ENCODE measurements at regions not wholly inside any gene's neighbourhood (a gene's known extent, or its start where the extent isn't known, plus 50 kb on each side); places are given as distances from the start of the nearest gene placed in this dataset.
"Not testable (repeated sequence)": the region's sequence is repeated elsewhere in the genome, so short reads cannot be mapped to it uniquely, and the experiment has no call there.

DNA sequence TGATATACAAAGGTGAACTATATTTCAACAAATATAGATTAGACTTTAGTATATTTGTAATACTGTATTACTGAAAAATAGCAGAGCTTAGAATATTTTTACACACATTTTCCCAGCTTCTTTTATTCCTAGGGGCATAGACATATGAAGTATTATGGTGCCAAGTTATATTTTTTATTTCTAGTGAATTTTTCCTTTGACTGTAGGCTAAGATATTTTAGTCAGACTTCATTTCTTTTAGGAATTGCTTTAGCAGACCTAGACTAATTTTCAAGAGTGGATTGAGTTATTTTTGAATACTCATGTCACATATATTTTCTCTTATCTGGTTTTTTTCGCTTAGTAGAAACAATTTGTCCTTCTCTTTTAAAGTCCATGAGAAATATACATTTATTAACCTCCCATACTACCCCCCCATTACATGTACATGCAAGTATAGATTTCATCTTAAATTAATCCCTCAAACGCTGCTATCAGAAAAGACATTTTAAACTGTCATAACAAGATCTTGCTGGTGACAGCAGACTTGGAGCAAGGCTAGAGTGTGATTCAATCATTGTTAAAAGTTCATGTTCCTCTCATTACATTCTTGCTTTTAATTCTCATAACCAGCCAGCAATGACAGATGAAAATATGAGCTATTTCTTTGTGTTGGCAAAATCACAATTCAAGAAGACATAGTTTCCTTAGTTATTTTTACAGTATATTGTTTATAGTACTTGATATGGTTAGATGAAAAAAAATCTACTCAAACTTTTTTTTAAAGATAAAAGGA is 456.1 kb downstream of the AEBP2 start:
- intact Hi-C loops (cut with micrococcal nuclease), result loop anchor here (10.0 kb wide), 1 partner anchor 121 kb away; no protein-coding TSS in a partner anchor

DNA sequence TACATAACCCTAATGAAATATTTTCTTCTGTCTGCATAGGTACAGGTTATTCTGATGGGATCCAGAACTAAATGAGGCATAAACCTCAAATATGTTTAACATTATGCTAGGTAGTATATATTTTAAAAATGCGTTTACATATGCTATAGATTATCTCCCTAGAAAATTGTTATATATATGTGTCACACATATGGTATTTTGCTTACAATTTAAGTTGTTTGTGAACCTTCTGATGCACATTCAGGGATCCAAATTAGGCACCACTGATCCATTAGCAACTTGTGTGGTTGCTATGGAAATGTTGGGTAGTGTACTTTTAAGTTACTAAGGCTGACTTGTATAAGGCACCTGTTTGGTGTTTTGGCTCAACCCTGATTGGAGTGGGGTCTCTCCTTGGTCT is 456.7 kb downstream of the AEBP2 start:
- intact Hi-C loops (cut with micrococcal nuclease), result loop anchor here (10.0 kb wide), 1 partner anchor 121 kb away; no protein-coding TSS in a partner anchor

DNA sequence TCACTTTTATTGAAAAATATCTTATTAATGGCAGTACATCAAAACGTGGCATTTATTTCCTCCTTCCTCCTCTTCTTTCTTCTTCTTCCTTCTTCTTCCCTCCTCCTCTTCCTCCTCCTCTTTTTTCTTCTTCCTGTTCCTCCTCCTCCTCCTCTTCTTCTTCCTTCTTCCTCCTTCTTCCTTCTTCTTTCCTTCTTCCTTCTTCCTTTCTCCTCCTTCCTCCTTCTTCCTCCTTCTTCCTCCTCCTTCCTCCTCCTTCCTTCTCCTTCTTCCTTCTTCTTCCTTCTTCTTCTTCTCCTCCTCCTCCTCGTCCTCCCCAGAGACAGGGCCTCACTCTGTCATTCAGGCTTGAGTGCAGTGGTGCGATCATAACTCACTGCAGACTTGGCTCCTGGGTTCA is 457.2 kb downstream of the AEBP2 start:
- intact Hi-C loops (cut with micrococcal nuclease), result loop anchor here (10.0 kb wide), 1 partner anchor 122 kb away; no protein-coding TSS in a partner anchor

DNA sequence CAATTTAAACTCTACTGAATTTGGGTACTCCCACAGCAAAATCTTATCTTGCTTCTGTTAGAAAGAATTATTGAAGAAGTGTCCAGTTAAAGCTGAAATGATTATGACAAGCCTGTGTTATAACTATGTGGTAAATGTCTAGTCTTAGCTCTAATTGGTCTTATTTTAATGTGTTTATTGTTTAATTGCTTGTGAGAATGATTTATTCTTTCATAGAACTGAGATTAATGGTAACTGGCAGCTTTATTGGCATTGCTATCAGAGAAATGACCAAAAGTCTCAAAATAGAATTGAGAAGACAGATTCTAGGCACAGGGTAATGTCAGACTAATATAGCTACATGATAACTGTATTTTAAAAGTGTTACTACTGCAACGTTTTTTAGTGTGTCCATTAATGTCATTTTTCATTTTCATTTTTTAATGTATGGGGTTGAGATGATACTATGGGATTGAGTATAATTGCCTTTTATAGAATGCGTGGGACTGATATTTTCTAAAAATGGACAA is 458.7 kb downstream of the AEBP2 start:
- intact Hi-C loops (cut with micrococcal nuclease), result loop anchor here (10.0 kb wide), 1 partner anchor 123 kb away; no protein-coding TSS in a partner anchor

DNA sequence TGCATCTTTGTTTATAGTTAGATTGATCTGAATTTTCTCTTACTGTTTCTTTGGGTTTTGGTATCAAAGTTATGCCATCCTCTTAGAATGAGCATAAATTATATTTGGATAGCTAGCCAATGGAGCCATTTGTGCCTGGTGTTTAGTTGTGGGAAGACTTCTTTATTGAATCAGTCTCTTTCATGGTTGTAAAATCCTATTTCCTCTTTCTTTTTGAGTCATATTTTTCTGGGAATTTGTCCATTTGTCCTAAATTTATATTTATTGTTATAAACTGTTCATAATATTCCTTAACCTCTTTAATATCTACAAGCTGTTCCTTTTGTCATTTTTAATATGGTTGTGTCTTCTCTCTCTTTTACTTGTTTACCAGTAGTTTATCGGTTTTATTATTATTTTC is 462.5 kb downstream of the AEBP2 start:
- intact Hi-C loops (cut with micrococcal nuclease), result no loop called here

DNA sequence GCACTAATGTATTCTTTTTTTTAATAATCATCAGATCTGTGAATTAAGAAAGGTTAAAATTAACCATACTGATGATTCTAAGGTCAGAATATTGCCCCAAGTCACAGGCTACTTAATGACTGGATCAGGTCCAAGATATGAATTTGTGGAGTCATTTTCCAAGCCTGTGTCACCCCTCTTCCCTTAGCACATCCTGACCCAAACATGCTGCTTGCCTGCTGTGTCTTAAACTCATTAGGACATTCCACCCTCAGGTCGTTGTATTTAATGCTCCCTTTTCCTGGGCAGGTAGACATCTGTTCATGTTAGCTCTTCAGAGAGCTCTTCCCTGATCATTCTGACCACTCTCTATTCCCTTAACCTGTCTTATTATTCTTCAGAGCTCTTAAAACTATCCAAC is 463.5 kb upstream of the PDE3A start:
- intact Hi-C loops (cut with micrococcal nuclease), result no loop called here

DNA sequence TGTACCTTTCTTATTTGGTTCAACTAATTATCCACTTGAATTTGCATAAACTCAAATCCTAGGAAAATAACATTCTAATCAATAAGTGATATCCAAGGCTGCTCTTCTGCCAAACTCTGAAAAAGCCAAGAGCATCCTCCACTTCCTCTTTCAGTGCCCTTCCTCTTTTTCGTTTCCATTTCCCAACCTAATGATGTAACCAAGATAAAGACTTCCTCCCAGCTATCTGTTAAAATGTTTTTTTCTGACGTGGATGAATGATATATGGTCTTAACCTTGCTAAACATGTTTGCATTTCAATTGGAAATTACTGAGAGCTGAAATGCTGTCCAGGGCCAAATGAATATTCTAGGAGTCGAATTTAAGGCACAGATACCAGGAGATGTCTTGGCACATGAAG is 459.5 kb upstream of the PDE3A start:
- intact Hi-C loops (cut with micrococcal nuclease), result no loop called here

DNA sequence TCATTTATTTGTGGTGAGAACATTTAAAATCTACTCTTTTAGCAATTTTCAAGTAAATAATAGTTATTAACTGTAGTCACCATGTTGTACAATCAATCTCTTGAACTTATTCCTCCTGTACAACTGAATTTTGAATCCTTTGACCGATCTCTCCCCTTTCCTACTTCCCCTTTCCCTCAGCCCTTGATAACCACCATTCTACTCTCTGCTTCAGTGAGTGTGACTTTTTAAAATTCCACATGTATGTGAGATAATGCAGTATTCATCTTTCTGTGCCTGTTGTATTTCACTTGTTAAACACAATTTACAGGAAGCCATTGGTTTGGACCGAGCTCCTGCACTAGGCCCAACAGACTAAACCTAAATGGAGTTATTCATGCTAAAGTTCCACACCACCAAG is 458.9 kb upstream of the PDE3A start:
- intact Hi-C loops (cut with micrococcal nuclease), result no loop called here

DNA sequence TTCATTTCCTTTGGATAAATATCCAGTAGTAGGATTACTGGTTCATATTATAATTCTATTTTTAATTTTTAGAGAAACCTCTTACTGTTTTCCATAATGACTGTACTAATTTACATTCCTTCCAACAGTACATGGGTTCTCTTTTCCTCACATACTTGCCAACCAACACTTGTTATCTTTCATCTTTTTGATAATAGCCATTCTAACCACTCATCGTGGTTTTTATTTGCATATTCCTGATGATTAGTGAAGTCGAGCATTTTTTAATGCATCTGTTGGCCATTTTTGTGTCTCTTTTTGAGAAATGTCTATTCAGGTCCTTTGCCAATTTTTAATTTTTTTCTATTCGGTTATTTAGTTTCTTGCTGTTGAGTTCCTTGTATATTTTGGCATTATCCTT is 457.7 kb upstream of the PDE3A start:
- intact Hi-C loops (cut with micrococcal nuclease), result no loop called here

DNA sequence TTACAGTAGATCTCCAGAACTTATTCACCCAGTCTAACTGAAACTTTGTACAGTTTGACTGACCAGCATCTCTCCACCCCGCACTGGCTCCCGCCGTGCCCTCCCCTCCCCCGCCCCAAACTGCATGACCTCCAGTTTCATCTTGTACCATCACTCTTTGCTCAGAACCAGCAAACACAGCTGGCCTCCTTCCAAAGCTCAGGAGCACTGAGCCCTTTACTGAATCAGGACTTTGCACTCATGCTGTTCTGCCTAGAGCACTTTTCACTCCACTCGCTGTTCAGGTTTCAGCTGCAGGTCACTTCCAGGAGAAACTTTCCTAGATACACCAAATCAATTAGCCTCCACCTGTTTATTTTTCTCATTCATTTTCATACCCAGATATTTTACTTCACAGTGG is 455.3 kb upstream of the PDE3A start:
- intact Hi-C loops (cut with micrococcal nuclease), result no loop called here

DNA sequence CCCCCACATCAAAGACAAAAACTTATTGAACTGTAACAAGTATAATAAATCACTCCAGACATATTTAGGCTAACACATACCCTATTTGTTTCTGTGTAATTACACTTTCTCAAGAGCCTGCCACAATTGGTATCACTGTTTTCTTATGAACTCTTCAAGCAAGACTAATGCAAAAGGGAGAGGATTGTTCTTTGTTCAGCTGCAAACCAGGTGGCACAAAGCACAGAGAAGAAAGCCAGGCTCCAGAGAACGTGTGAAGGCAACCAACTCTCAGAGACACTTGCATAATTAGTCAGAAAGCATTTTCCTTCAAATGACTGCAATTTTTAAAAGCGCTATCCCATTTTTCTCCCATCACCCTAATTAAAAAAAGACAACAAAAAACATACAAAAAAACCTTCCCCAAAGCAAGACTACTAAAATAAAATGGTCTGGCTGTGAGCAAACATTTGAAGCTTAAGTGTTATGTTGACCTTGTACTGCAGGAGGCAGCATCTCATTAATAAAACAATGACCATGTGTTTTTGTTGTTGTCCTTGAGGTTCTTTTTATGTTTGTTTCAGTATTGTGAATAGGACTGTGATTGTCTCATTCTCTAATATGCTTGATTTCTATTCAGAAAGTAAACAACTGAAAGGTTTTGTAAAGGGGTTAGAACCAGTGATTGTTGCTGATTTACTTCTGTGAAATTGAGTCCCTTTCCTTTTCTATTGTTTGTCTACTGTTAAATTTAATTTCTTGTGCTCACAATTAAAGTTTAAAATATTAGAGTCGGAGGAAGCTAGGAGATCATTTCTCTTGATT is 452.7 kb upstream of the PDE3A start:
- intact Hi-C loops (cut with micrococcal nuclease), result no loop called here

DNA sequence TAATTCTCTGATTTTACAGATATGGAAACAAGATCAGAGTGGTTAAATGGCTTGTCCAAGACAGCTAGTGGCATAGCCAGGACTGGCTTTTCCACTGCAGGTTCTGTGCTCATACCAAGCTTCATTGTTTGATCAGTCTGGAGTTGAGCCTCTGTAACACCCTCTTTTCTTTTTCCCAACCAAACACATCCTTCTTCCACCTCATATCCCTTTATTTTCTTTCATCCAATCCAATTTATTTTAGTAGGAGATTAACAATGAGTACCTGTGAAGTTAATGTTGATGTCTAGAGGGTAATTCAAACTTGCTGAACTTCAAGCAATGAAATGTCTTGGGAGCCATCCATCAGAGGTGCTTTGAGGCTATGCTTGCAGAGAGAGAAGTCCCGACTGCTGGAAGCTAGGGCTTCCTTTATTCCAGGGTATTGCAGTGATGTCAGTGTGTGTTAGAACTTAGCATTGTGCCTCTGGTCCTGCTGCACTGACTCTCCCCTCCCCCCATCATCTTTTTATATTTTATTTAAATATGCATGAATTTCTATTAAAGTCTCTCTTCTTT is 452.1 kb upstream of the PDE3A start:
- intact Hi-C loops (cut with micrococcal nuclease), result no loop called here

DNA sequence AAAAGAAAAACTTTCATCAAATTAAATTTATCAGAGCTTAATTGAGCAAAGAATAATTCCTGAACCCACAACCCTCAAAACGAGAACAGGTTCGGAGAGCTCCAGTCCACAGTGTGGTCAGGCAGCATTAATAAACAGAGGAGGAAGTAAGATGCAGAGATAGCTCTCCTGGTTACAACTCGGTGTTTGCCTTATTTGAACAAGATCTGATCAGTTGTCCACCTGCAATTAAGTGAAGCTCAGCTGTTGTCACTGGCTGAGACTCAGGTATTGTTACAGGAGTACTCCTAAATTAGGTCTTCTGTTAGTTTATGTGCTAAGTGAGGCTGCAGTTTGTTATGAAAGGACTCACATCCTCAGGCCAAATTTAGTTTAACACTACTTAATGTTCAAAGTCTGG is 451.4 kb upstream of the PDE3A start:
- intact Hi-C loops (cut with micrococcal nuclease), result no loop called here

DNA sequence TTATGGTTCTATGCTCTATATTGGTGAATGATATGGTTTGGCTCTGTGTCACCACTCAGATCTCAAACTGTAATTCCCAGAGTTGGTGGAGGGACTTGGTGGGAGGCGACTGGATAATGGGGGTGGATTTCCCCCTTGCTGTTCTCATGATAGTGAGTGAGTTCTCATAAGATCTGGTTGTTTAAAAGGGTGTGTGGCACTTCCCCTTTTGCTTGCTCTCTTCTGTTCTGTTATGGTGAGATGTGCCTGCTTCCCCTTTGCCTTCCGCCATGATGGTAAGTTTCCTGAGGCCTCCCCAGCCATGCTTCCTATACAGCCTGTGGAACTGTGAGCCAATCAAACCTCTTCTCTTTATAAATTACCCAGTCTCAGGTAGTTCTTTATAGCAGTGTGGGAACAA is 446.6 kb upstream of the PDE3A start:
- intact Hi-C loops (cut with micrococcal nuclease), result not testable (repeated sequence)

DNA sequence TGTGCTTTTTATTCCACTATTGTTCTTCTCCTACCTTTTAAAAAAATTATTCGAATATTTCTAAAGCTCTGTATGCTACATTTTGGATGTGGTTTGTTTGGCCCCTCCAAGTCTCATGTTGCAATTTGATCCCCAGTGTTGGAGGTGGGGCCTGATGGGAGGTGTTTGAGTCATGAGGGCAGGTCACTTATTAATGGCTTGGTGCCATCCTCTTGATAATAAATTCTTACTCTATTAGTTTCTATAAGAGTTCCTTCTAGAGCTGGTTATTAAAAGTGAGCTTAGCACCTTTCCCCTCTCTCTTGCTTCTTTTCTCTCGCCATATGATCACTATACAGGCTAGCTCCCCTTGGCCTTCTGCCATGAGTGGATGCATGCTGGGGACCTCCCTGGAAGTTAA is 445.6 kb upstream of the PDE3A start:
- intact Hi-C loops (cut with micrococcal nuclease), result no loop called here

DNA sequence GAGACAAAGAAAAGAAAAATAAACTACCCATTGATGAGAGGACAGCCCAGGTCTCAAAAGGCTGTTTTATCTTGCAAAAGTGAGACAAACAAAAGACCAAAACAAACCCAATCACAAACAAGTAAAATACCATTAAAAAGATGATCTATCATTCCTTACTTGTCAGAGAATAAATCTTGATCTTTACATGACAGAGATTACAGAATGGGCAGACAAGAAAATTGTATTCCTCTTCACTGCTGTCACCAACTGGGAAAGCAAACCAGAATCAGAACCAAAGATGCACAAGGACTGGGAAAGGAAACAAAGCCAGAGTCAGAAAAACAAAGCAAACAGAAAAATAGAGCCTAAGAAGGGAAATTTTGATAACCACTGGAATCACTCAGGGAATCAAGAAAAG is 444.0 kb upstream of the PDE3A start:
- intact Hi-C loops (cut with micrococcal nuclease), result no loop called here

DNA sequence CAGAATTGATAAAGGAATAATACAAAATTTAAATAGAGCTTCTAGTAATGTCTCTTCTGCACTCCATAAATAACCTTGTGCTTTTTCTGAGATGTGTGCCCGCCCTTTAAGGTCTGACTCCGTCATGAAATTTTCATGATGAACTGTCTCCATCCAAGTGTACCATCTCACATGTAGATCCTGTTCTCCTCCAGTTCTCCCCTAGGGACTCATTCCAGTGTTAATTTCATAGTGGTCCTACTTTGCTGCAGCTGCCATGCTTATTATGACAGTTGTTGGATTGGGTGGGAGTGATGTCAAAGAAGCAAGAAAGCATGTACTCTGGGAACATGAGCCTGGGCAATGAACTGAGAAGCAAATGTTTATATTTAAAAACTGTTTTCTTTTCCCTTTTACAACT is 442.5 kb upstream of the PDE3A start:
- intact Hi-C loops (cut with micrococcal nuclease), result no loop called here

DNA sequence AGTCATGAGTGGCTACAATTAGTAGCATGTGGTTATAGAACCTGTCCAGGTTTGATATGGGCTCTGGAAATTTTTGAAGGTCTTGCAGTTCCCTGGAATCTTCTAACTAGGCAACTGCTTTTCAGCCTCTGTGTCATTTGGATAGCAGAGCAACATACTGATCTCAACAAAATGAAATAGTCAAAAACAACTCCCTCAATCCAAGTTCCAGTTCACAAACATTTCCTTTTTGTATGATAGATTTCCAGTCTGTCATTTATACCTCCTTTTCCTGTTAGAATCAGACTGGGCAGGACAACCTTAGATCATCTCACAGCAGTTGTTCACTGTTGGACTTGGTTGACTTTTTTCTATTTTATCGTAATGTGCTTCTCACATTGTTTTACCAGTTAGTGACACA is 442.1 kb upstream of the PDE3A start:
- intact Hi-C loops (cut with micrococcal nuclease), result no loop called here

DNA sequence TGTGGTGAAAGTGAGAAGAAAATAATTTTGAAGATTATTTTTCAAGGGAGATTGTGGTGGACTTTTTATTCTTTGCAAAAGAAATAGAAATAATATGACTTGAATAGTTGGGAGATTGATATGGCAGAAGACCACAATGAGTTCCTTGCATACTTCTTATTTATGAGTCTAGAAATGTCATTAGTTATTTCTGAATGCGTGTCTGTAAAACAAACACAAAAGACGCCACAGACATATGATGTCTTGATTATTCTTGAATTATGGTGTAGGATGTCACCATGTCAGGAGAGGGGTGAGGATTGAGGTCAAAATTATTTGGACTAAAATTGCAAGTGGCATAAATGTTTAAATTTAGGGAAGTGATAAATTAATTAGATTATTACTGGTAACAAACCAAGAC is 440.7 kb upstream of the PDE3A start:
- intact Hi-C loops (cut with micrococcal nuclease), result no loop called here

DNA sequence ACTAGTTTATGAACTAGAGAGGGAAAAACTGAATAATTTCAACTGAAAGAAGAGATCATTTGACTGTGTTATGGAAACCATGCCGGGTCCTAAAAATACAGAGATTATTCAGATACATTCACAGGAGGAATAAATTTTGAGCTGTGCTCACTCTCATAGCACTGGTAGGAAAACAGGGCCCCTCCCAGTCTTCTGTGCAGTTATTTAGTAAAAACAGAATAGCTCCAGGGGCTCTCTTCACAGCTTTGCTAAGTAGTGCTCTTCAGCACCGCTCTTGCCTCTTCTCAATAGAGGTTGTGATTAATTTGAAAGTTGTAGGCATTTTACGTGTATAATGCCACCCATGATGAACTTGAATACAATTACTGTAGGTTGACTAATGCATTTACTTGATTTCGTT is 435.9 kb upstream of the PDE3A start:
- intact Hi-C loops (cut with micrococcal nuclease), result no loop called here

DNA sequence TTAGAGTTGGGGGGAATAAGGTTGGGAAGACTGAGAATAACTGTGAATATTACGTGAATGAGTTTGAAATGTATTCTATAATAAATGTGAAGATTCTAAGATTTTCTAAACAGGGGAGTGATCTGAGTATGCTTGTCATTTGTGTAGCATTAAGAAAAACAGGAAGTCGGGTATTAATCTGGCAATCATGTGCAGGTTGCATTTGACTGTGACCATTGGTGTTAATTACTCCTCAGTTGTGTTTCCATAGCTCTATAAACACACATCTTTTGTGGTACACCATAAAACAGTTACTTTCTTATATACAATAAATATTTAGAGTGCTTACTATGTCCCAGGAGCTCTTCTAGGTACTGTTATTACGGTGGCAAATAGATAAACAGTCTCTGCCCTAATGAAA is 434.4 kb upstream of the PDE3A start:
- intact Hi-C loops (cut with micrococcal nuclease), result no loop called here

DNA sequence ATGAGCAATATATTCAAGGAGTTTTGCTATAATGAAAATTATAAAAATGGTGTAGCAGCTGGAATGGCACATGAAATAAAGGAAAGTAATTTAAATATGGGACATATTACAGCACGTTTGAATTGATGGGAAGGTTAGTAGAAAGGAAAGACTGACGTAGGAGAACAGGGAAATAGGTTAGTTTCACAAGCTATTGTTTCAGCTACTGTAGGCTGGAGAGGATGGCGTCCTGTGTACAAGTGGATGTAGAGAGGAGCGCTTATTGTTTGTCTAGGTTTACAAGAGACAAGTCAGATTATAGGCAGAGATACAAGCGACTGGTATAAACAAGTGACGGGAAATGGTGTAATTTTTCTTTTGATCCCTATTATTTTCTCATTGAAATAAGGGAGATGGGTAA is 431.2 kb upstream of the PDE3A start:
- intact Hi-C loops (cut with micrococcal nuclease), result no loop called here

All from T-helper 2 cell treated with Interferon-gamma antibody and Interleukin-4, amounts not matched to agents 100 ng/mL and 5 ng/mL, for 36 hours (primary cell).